ENCODE measurements at regions not wholly inside any gene's neighbourhood (a gene's known extent, or its start where the extent isn't known, plus 50 kb on each side); places are given as distances from the start of the nearest gene placed in this dataset.
"Not testable (repeated sequence)": the region's sequence is repeated elsewhere in the genome, so short reads cannot be mapped to it uniquely, and the experiment has no call there.

- DNase-seq, result peak; percentile 30
Measured at GRCh38 chr7:6991169-6991611, 165.1 kb upstream of the CCZ1B start.

- not testable (repeated sequence) for DNase-seq
Measured at GRCh38 chr7:6991686-6992085, 165.6 kb upstream of the CCZ1B start.

GRCh38 chr7:6992133-6992532 lies 166.1 kb upstream of the CCZ1B start:
- DNase-seq, result not testable (repeated sequence)

- DNase-seq, result not testable (repeated sequence)
Measured at GRCh38 chr7:6995026-6995425, 169.0 kb upstream of the CCZ1B start.

GRCh38 chr7:6995493-6996289 lies 169.6 kb upstream of the CCZ1B start:
- DNase-seq, result not testable (repeated sequence)

GRCh38 chr7:6999067-6999666 lies 173.1 kb upstream of the CCZ1B start:
- DNase-seq, result not testable (repeated sequence)

GRCh38 chr7:7002418-7003062 lies 176.5 kb upstream of the CCZ1B start:
- DNase-seq, result no peak

GRCh38 chr7:7005303-7005702 lies 177.0 kb upstream of the C1GALT1 start:
- no peak for DNase-seq

GRCh38 chr7:7005949-7006348 lies 176.4 kb upstream of the C1GALT1 start:
- DNase-seq, result not testable (repeated sequence)

- not testable (repeated sequence) for DNase-seq
Measured at GRCh38 chr7:7011241-7011640, 171.1 kb upstream of the C1GALT1 start.

- not testable (repeated sequence) for DNase-seq
Measured at GRCh38 chr7:7011751-7012150, 170.6 kb upstream of the C1GALT1 start.

- no peak for DNase-seq
Measured at GRCh38 chr7:7014827-7015595, 167.3 kb upstream of the C1GALT1 start.

GRCh38 chr7:7017707-7018280 lies 164.6 kb upstream of the C1GALT1 start:
- no peak for DNase-seq

- DNase-seq, result no peak
Measured at GRCh38 chr7:7018290-7018689, 164.1 kb upstream of the C1GALT1 start.

GRCh38 chr7:7032221-7032620 lies 150.1 kb upstream of the C1GALT1 start:
- no peak for DNase-seq

- DNase-seq, result no peak
Measured at GRCh38 chr7:7035851-7036250, 146.5 kb upstream of the C1GALT1 start.

GRCh38 chr7:7042286-7042893 lies 140.0 kb upstream of the C1GALT1 start:
- not testable (repeated sequence) for DNase-seq

- DNase-seq, result no peak
Measured at GRCh38 chr7:7044806-7045205, 137.5 kb upstream of the C1GALT1 start.

GRCh38 chr7:7048213-7048612 lies 134.1 kb upstream of the C1GALT1 start:
- DNase-seq, result no peak

GRCh38 chr7:7051206-7051877 lies 131.0 kb upstream of the C1GALT1 start:
- DNase-seq, result no peak

GRCh38 chr7:7054252-7054830 lies 128.0 kb upstream of the C1GALT1 start:
- DNase-seq, result no peak

Data from stimulated activated naive CD4-positive, alpha-beta T cell treated with Interleukin-2 at 50 U/mL for 16 hours (primary cell).